Caco-2 (cell line): ENCODE measurements at regions not wholly inside any gene's neighbourhood (a gene's known extent, or its start where the extent isn't known, plus 50 kb on each side); places are given as distances from the start of the nearest gene placed in this dataset.

ENCODE experiments used
- BruUV-seq: library from RNA; stranded (reverse); fragments of 400-500 nt; replicated peaks from 2 replicates; lab custom pipeline; 2021; lab: Mats Ljungman, UMichigan
- CTCF ChIA-PET: fragments of 300-600 bp; sonication (Branson Sonifier 250); formaldehyde crosslinking; loops from one replicate; lab custom pipeline; 2022; ENCODE audit warnings: antibody characterized with exemption; lab: Charles Lee
- POLR2A ChIA-PET: fragments of 300-600 bp; sonication (Branson Sonifier 250); formaldehyde crosslinking; loops from one replicate; lab custom pipeline; 2022; ENCODE audit warnings: antibody characterized with exemption; lab: Charles Lee
- DNase-seq, 2 experiments: peaks; one replicate each; pipeline versions ENCODE4 v3.0.0 to v3.0.0-alpha.2; 2020 to 2022
- H3K27me3 ChIP-seq: replicated peaks from 2 replicates; pipeline ENCODE4 v1.6.0; 2011; ENCODE audit warnings: low read length; ENCODE audit not compliant: control insufficient read depth, insufficient read depth
- H3K36me3 ChIP-seq: 2 replicates; pipeline ENCODE4 v1.5.1; 2011; ENCODE audit warnings: low read length; ENCODE audit not compliant: control insufficient read depth, insufficient read depth
- H3K4me1 ChIP-seq: fragments of 250-450 bp; sonication (Bioruptor Pico); 2 replicates; pipeline ENCODE4 v1.5.1; 2020; ENCODE audit warnings: mild to moderate bottlenecking
- H3K4me3 ChIP-seq: 2 replicates; pipeline ENCODE4 v1.5.1; 2011; ENCODE audit warnings: low read depth, mild to moderate bottlenecking, control low read depth, low read length
- H3K9me3 ChIP-seq: fragments of 250-450 bp; sonication (Bioruptor Pico); 2 replicates; pipeline ENCODE4 v1.5.1; 2020; ENCODE audit warnings: mild to moderate bottlenecking, moderate library complexity
- H3K27ac Mint-ChIP-seq: one replicate; pipeline ENCODE4 v1.8.0; 2022; ENCODE audit warnings: mixed read lengths; ENCODE audit not compliant: unreplicated experiment
- H3K27me3 Mint-ChIP-seq: one replicate; pipeline ENCODE4 v1.8.0; 2022; ENCODE audit warnings: mixed read lengths; ENCODE audit not compliant: insufficient read depth, unreplicated experiment
- H3K36me3 Mint-ChIP-seq: one replicate; pipeline ENCODE4 v1.8.0; 2022; ENCODE audit warnings: mild to moderate bottlenecking, mixed read lengths; ENCODE audit not compliant: insufficient read depth, unreplicated experiment
- H3K4me1 Mint-ChIP-seq: one replicate; pipeline ENCODE4 v1.8.0; 2022; ENCODE audit warnings: low read depth, mixed read lengths; ENCODE audit not compliant: unreplicated experiment
- H3K4me3 Mint-ChIP-seq: one replicate; pipeline ENCODE4 v1.8.0; 2022; ENCODE audit warnings: mild to moderate bottlenecking, moderate library complexity, mixed read lengths; ENCODE audit not compliant: unreplicated experiment
- H3K9me3 Mint-ChIP-seq: one replicate; pipeline ENCODE4 v1.8.0; 2022; ENCODE audit warnings: mixed read lengths; ENCODE audit not compliant: unreplicated experiment
- intact Hi-C: fragments of 100-400 bp; cut with micrococcal nuclease; formaldehyde crosslinking; loops from one replicate; pipeline ENCODE4 v1.10.0; 2022; ENCODE audit not compliant: unreplicated experiment
- TF ChIP-seq, protein P1 (sequence below), 2 experiments: fragments of 200-600 bp in 1 of 2; IDR thresholded peaks; 1 replicate in 1 of 2; 2 replicates in 1 of 2; pipeline versions ENCODE4 v1.5.1 to v1.8.0; 2011 to 2022; ENCODE audit warnings: antibody characterized with exemption in 1 of 2, control low read depth in 1 of 2, inconsistent platforms in 1 of 2, low read depth in 1 of 2, low read length in 1 of 2, mild to moderate bottlenecking in 1 of 2, moderate library complexity in 1 of 2; ENCODE audit not compliant: insufficient read depth in 1 of 2, severe bottlenecking in 1 of 2, unreplicated experiment in 1 of 2

DNA sequence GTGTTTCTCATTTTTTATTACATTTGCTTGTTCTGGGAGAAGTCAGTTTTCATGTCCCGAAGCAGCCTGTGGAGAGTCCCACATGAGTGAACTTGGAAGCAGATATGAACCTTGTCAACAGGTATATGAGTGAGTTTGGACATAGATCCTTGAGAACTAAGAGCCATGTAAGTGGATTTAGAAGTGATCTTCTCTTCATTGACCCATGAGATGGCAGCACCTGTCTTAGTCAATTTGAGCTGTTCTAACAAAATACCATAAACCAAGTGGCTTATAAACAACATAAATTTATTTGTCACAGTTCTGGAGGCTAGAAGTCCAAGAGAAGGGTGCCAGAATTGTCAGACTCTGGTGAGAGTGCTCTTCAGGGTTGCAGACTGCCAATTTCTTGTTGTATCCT is 1043.8 kb downstream of the ADGRL3 start:
- POLR2A ChIA-PET: no interaction called here
- H3K4me3 ChIP-seq: no peak overlapping the region
- no peaks in the 10 kb centered on the region for H3K27me3 Mint-ChIP-seq
- no peak for DNase-seq
- H3K27me3 ChIP-seq: no peaks in the 10 kb centered on the region
- no TSS peak for BruUV-seq
- H3K4me1 ChIP-seq: no peaks in the 10 kb centered on the region
- H3K36me3 Mint-ChIP-seq: no peaks in the 10 kb centered on the region
- H3K4me1 Mint-ChIP-seq: no peaks in the 10 kb centered on the region
- H3K36me3 ChIP-seq: no peaks in the 10 kb centered on the region
- no peak overlapping the region for H3K4me3 Mint-ChIP-seq
- H3K9me3 Mint-ChIP-seq: no peaks in the 10 kb centered on the region
- H3K9me3 ChIP-seq: no peaks in the 10 kb centered on the region
- no peak overlapping the region for H3K27ac Mint-ChIP-seq
- TF ChIP-seq, protein P1, sequence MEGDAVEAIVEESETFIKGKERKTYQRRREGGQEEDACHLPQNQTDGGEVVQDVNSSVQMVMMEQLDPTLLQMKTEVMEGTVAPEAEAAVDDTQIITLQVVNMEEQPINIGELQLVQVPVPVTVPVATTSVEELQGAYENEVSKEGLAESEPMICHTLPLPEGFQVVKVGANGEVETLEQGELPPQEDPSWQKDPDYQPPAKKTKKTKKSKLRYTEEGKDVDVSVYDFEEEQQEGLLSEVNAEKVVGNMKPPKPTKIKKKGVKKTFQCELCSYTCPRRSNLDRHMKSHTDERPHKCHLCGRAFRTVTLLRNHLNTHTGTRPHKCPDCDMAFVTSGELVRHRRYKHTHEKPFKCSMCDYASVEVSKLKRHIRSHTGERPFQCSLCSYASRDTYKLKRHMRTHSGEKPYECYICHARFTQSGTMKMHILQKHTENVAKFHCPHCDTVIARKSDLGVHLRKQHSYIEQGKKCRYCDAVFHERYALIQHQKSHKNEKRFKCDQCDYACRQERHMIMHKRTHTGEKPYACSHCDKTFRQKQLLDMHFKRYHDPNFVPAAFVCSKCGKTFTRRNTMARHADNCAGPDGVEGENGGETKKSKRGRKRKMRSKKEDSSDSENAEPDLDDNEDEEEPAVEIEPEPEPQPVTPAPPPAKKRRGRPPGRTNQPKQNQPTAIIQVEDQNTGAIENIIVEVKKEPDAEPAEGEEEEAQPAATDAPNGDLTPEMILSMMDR (IDR thresholded peaks at IDR 0.05; ENCODE audit: insufficient read depth in 1 of 2, low read depth in 1 of 2, low read length in 1 of 2, severe bottlenecking in 1 of 2, unreplicated experiment in 1 of 2): no peak
- CTCF ChIA-PET: no interaction called here
- intact Hi-C loops: loop anchor here (5.0 kb wide), 1 partner anchor 398 kb away; no protein-coding TSS in a partner anchor

- H3K36me3 Mint-ChIP-seq: no peaks in the 10 kb centered on the region
- CTCF ChIA-PET: no interaction called here
- no peaks in the 10 kb centered on the region for H3K27me3 Mint-ChIP-seq
Measured at GRCh38 chr4:62235911-62236310, 1035.8 kb downstream of the ADGRL3 start.

DNA sequence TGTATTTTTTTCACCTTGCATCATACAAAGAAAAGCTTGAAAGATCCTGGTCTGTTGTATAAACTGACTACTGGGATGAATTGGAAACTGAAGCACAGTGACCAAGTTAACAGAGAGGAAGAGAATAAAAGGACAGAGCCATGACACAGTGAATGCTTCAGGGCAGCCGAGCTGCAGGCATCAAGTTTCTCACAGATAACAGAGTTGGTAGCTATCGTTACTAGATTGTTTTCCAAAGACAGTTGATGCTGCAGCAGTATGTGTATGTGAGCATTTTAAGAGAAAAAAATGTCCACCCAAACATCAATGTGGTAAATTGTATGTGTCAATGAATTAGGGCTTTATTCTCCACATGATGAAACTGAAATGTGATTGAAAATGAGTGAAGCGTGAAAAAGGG is 1032.7 kb downstream of the ADGRL3 start:
- no peak overlapping the region for H3K4me3 ChIP-seq
- BruUV-seq: no TSS peak
- H3K4me3 Mint-ChIP-seq: no peak overlapping the region
- no peaks in the 10 kb centered on the region for H3K36me3 Mint-ChIP-seq
- POLR2A ChIA-PET: no interaction called here
- intact Hi-C loops: no loop called here
- H3K27me3 Mint-ChIP-seq: no peaks in the 10 kb centered on the region
- CTCF ChIA-PET: no interaction called here
- H3K4me1 Mint-ChIP-seq: no peaks in the 10 kb centered on the region
- H3K9me3 Mint-ChIP-seq: no peaks in the 10 kb centered on the region
- no peaks in the 10 kb centered on the region for H3K4me1 ChIP-seq
- no peak for DNase-seq
- TF ChIP-seq, protein P1 (IDR thresholded peaks at IDR 0.05; ENCODE audit: insufficient read depth in 1 of 2, low read depth in 1 of 2, low read length in 1 of 2, severe bottlenecking in 1 of 2, unreplicated experiment in 1 of 2): no peak
- no peaks in the 10 kb centered on the region for H3K9me3 ChIP-seq
- no peak overlapping the region for H3K27ac Mint-ChIP-seq
- no peaks in the 10 kb centered on the region for H3K36me3 ChIP-seq
- no peaks in the 10 kb centered on the region for H3K27me3 ChIP-seq

More at GRCh38 chr4:62235911-62236310, 1035.8 kb downstream of the ADGRL3 start:
- no peak overlapping the region for H3K27ac Mint-ChIP-seq
- Histone ChIP-seq H3K4me1 (no peaks in the 10 kb centered on the region), H3K27me3 (no peaks in the 10 kb centered on the region), H3K4me3 (no peak overlapping the region), H3K36me3 (no peaks in the 10 kb centered on the region), H3K9me3 (no peaks in the 10 kb centered on the region)
- TF ChIP-seq, protein P1 (IDR thresholded peaks at IDR 0.05; ENCODE audit: insufficient read depth in 1 of 2, low read depth in 1 of 2, low read length in 1 of 2, severe bottlenecking in 1 of 2, unreplicated experiment in 1 of 2): no peak
- H3K4me1 Mint-ChIP-seq: no peaks in the 10 kb centered on the region
- POLR2A ChIA-PET: no interaction called here
- no peak overlapping the region for H3K4me3 Mint-ChIP-seq
- DNase-seq: no peak
- BruUV-seq: no TSS peak
- intact Hi-C loops: no loop called here
- H3K9me3 Mint-ChIP-seq: no peaks in the 10 kb centered on the region
